ENCODE measurements at regions not wholly inside any gene's neighbourhood (a gene's known extent, or its start where the extent isn't known, plus 50 kb on each side); places are given as distances from the start of the nearest gene placed in this dataset.

GRCh38 chrX:69238114-69238886 is 73.0 kb upstream of the PJA1 start:
- DNase-seq: no peak
- no peak overlapping the region for H3K27ac ChIP-seq (ENCODE audit: insufficient read depth, low read length, poor library complexity, severe bottlenecking)
- no peaks in the 10 kb centered on the region for H3K4me1 ChIP-seq (ENCODE audit: control insufficient read depth, insufficient read depth, low read length, poor library complexity, severe bottlenecking)

GRCh38 chrX:69237236-69237635 is 72.0 kb upstream of the PJA1 start:
- H3K36me3 ChIP-seq (ENCODE audit: control insufficient read depth, insufficient read depth, low read length): no peaks in the 10 kb centered on the region
- DNase-seq: no peak
- H3K27ac ChIP-seq (ENCODE audit: insufficient read depth, low read length, poor library complexity, severe bottlenecking): no peak overlapping the region

More at GRCh38 chrX:69238114-69238886, 73.0 kb upstream of the PJA1 start:
- H3K27me3 ChIP-seq (replicated peaks; ENCODE audit: control insufficient read depth, insufficient read depth, low read length, poor library complexity, severe bottlenecking): no peaks in the 10 kb centered on the region
- no peak overlapping the region for H3K4me3 ChIP-seq (ENCODE audit: insufficient read depth, low read depth, low read length, poor library complexity, severe bottlenecking)
- no peaks in the 10 kb centered on the region for H3K9me3 ChIP-seq (ENCODE audit: control insufficient read depth, low read length)
- H3K36me3 ChIP-seq (ENCODE audit: control insufficient read depth, insufficient read depth, low read length): no peaks in the 10 kb centered on the region

GRCh38 chrX:69236641-69237040 is 71.4 kb upstream of the PJA1 start:
- no peak overlapping the region for H3K27ac ChIP-seq (ENCODE audit: insufficient read depth, low read length, poor library complexity, severe bottlenecking)
- no peaks in the 10 kb centered on the region for H3K36me3 ChIP-seq (ENCODE audit: control insufficient read depth, insufficient read depth, low read length)
- no peaks in the 10 kb centered on the region for H3K9me3 ChIP-seq (ENCODE audit: control insufficient read depth, low read length)
- no peak for DNase-seq
- no peaks in the 10 kb centered on the region for H3K27me3 ChIP-seq (replicated peaks; ENCODE audit: control insufficient read depth, insufficient read depth, low read length, poor library complexity, severe bottlenecking)
- no peaks in the 10 kb centered on the region for H3K4me1 ChIP-seq (ENCODE audit: control insufficient read depth, insufficient read depth, low read length, poor library complexity, severe bottlenecking)
- H3K4me3 ChIP-seq (ENCODE audit: insufficient read depth, low read depth, low read length, poor library complexity, severe bottlenecking): no peak overlapping the region

More at GRCh38 chrX:69237236-69237635, 72.0 kb upstream of the PJA1 start:
- Histone ChIP-seq H3K4me1 (ENCODE audit: control insufficient read depth, insufficient read depth, low read length, poor library complexity, severe bottlenecking) (no peaks in the 10 kb centered on the region), H3K27me3 (replicated peaks; ENCODE audit: control insufficient read depth, insufficient read depth, low read length, poor library complexity, severe bottlenecking) (no peaks in the 10 kb centered on the region), H3K9me3 (ENCODE audit: control insufficient read depth, low read length) (no peaks in the 10 kb centered on the region), H3K4me3 (ENCODE audit: insufficient read depth, low read depth, low read length, poor library complexity, severe bottlenecking) (no peak overlapping the region)

- H3K9me3 ChIP-seq (ENCODE audit: control insufficient read depth, low read length): no peaks in the 10 kb centered on the region
- H3K4me3 ChIP-seq (ENCODE audit: insufficient read depth, low read depth, low read length, poor library complexity, severe bottlenecking): no peak overlapping the region
- no peaks in the 10 kb centered on the region for H3K36me3 ChIP-seq (ENCODE audit: control insufficient read depth, insufficient read depth, low read length)
- DNase-seq: no peak
- H3K27ac ChIP-seq (ENCODE audit: insufficient read depth, low read length, poor library complexity, severe bottlenecking): no peak overlapping the region
- H3K4me1 ChIP-seq (ENCODE audit: control insufficient read depth, insufficient read depth, low read length, poor library complexity, severe bottlenecking): no peaks in the 10 kb centered on the region
- no peaks in the 10 kb centered on the region for H3K27me3 ChIP-seq (replicated peaks; ENCODE audit: control insufficient read depth, insufficient read depth, low read length, poor library complexity, severe bottlenecking)
Measured at GRCh38 chrX:69234624-69235023, 69.4 kb upstream of the PJA1 start.

GRCh38 chrX:69232945-69233344 is 67.7 kb upstream of the PJA1 start:
- H3K4me1 ChIP-seq (ENCODE audit: control insufficient read depth, insufficient read depth, low read length, poor library complexity, severe bottlenecking): no peaks in the 10 kb centered on the region
- H3K27me3 ChIP-seq (replicated peaks; ENCODE audit: control insufficient read depth, insufficient read depth, low read length, poor library complexity, severe bottlenecking): no peaks in the 10 kb centered on the region
- no peaks in the 10 kb centered on the region for H3K9me3 ChIP-seq (ENCODE audit: control insufficient read depth, low read length)
- no peak overlapping the region for H3K4me3 ChIP-seq (ENCODE audit: insufficient read depth, low read depth, low read length, poor library complexity, severe bottlenecking)
- no peaks in the 10 kb centered on the region for H3K36me3 ChIP-seq (ENCODE audit: control insufficient read depth, insufficient read depth, low read length)
- no peak for DNase-seq
- H3K27ac ChIP-seq (ENCODE audit: insufficient read depth, low read length, poor library complexity, severe bottlenecking): no peak overlapping the region

- Histone ChIP-seq H3K9me3 (ENCODE audit: control insufficient read depth, low read length) (no peaks in the 10 kb centered on the region), H3K4me1 (ENCODE audit: control insufficient read depth, insufficient read depth, low read length, poor library complexity, severe bottlenecking) (no peaks in the 10 kb centered on the region), H3K4me3 (ENCODE audit: insufficient read depth, low read depth, low read length, poor library complexity, severe bottlenecking) (no peak overlapping the region), H3K36me3 (ENCODE audit: control insufficient read depth, insufficient read depth, low read length) (no peaks in the 10 kb centered on the region), H3K27me3 (replicated peaks; ENCODE audit: control insufficient read depth, insufficient read depth, low read length, poor library complexity, severe bottlenecking) (no peaks in the 10 kb centered on the region), H3K27ac (ENCODE audit: insufficient read depth, low read length, poor library complexity, severe bottlenecking) (no peak overlapping the region)
- no peak for DNase-seq
Measured at GRCh38 chrX:69231903-69232302, 66.7 kb upstream of the PJA1 start.

- H3K27ac ChIP-seq (ENCODE audit: insufficient read depth, low read length, poor library complexity, severe bottlenecking): no peak overlapping the region
- H3K4me3 ChIP-seq (ENCODE audit: insufficient read depth, low read depth, low read length, poor library complexity, severe bottlenecking): no peak overlapping the region
- H3K9me3 ChIP-seq (ENCODE audit: control insufficient read depth, low read length): no peaks in the 10 kb centered on the region
- no peaks in the 10 kb centered on the region for H3K36me3 ChIP-seq (ENCODE audit: control insufficient read depth, insufficient read depth, low read length)
- no peaks in the 10 kb centered on the region for H3K27me3 ChIP-seq (replicated peaks; ENCODE audit: control insufficient read depth, insufficient read depth, low read length, poor library complexity, severe bottlenecking)
- no peak for DNase-seq
- no peaks in the 10 kb centered on the region for H3K4me1 ChIP-seq (ENCODE audit: control insufficient read depth, insufficient read depth, low read length, poor library complexity, severe bottlenecking)
Measured at GRCh38 chrX:69229436-69229835, 64.2 kb upstream of the PJA1 start.

GRCh38 chrX:69228732-69229131 is 63.5 kb upstream of the PJA1 start:
- Histone ChIP-seq H3K27me3 (replicated peaks; ENCODE audit: control insufficient read depth, insufficient read depth, low read length, poor library complexity, severe bottlenecking) (no peaks in the 10 kb centered on the region), H3K36me3 (ENCODE audit: control insufficient read depth, insufficient read depth, low read length) (no peaks in the 10 kb centered on the region), H3K4me1 (ENCODE audit: control insufficient read depth, insufficient read depth, low read length, poor library complexity, severe bottlenecking) (no peaks in the 10 kb centered on the region), H3K4me3 (ENCODE audit: insufficient read depth, low read depth, low read length, poor library complexity, severe bottlenecking) (no peak overlapping the region), H3K27ac (ENCODE audit: insufficient read depth, low read length, poor library complexity, severe bottlenecking) (no peak overlapping the region), H3K9me3 (ENCODE audit: control insufficient read depth, low read length) (no peaks in the 10 kb centered on the region)
- no peak for DNase-seq

GRCh38 chrX:69226459-69227158 is 61.4 kb upstream of the PJA1 start:
- no peak overlapping the region for H3K4me3 ChIP-seq (ENCODE audit: insufficient read depth, low read depth, low read length, poor library complexity, severe bottlenecking)
- no peak overlapping the region for H3K27ac ChIP-seq (ENCODE audit: insufficient read depth, low read length, poor library complexity, severe bottlenecking)
- no peaks in the 10 kb centered on the region for H3K9me3 ChIP-seq (ENCODE audit: control insufficient read depth, low read length)
- H3K36me3 ChIP-seq (ENCODE audit: control insufficient read depth, insufficient read depth, low read length): no peaks in the 10 kb centered on the region
- peaks cover 7% of the 10 kb centered on the region for H3K4me1 ChIP-seq (ENCODE audit: control insufficient read depth, insufficient read depth, low read length, poor library complexity, severe bottlenecking)
- no peaks in the 10 kb centered on the region for H3K27me3 ChIP-seq (replicated peaks; ENCODE audit: control insufficient read depth, insufficient read depth, low read length, poor library complexity, severe bottlenecking)
- DNase-seq: no peak

All from effector memory CD4-positive, alpha-beta T cell (primary cell).